ENCODE measurements at regions not wholly inside any gene's neighbourhood (a gene's known extent, or its start where the extent isn't known, plus 50 kb on each side); places are given as distances from the start of the nearest gene placed in this dataset.
"Not testable (repeated sequence)": the region's sequence is repeated elsewhere in the genome, so short reads cannot be mapped to it uniquely, and the experiment has no call there.

DNA sequence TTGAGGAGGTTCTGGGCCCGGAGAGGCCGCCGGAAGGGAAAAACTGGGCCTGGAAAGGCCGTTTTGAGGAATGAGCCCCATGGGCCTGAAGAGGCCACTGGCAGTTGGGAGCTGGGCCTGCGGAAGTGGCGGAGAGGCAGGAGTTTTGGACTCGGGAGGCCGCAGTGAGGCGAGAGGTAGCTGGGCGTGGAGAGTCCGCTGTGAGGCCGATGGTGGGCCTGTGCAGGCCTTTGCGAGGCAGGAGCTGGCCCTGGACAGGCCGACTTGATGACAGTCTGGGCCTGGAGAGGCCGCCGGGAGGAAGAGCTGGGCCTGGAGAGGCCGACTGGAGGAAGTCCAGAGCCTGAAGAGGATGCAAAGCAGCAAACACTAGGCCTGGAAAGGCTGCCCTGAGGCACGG, 259.0 kb upstream of the NUPR2 start:
- Histone ChIP-seq H3K36me3 (ENCODE audit: insufficient read depth, low read length) (no peaks in the 10 kb centered on the region), H3K4me3 (no peak overlapping the region), H3K27ac (no peak overlapping the region), H3K9me3 (ENCODE audit: low read depth, low read length) (no peaks in the 10 kb centered on the region), H3K9ac (ENCODE audit: insufficient read length) (no peak overlapping the region)
- no peak for DNase-seq (ENCODE audit: low read depth, low spot score)
- TF ChIP-seq POLR2AphosphoS5 (IDR thresholded peaks at IDR 0.05; ENCODE audit: borderline replicate concordance, low read depth, low read length), result no peak
- no peak for TF ChIP-seq EZH2 (IDR thresholded peaks at IDR 0.05)
- no peak for TF ChIP-seq FOXP2 (optimal IDR thresholded peaks at IDR 0.05; ENCODE audit: control extremely low read depth, extremely low read length, insufficient read depth)

DNA sequence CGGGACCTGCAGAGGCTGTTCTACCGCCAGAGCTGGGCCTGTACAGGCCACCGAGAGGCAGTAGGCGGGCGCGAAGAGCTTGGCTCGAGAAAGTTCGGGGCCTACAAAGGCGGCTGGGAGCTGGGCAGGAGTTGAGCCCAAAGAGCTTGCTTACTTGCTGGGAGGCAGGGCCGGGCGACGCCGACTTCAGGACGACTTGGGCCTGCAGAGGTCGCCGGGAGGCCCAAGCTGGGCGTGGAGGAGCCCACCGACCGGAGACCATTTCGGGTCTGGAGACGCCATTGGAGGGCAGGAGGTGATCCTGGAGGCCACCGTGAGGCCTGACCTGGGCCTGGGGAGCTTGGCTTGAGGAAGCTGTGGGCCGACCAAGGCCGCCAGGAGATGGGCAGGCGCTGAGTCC, 258.4 kb upstream of the NUPR2 start:
- H3K27ac ChIP-seq; H3K36me3 ChIP-seq (ENCODE audit: insufficient read depth, low read length); H3K9me3 ChIP-seq (ENCODE audit: low read depth, low read length); DNase-seq (ENCODE audit: low read depth, low spot score); H3K4me3 ChIP-seq; H3K9ac ChIP-seq (ENCODE audit: insufficient read length): not testable (repeated sequence)

DNA sequence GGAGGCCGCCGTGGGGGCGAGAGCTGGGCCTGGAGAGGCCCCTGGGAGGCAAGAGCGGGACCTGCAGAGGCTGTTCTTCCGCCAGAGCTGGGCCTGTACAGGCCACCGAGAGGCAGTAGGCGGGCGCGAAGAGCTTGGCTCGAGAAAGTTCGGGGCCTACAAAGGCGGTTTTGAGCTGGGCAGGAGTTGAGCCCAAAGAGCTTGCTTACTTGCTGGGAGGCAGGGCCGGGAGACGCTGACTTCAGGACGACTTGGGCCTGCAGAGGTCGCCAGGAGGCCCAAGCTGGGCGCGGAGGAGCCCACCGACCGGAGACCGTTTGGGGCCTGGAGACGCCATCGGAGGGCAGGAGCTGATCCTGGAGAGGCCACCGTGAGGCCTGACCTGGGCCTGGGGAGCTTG, 257.1 kb upstream of the NUPR2 start:
- not testable (repeated sequence) for DNase-seq (ENCODE audit: low read depth, low spot score); H3K36me3 ChIP-seq (ENCODE audit: insufficient read depth, low read length); H3K4me3 ChIP-seq

DNA sequence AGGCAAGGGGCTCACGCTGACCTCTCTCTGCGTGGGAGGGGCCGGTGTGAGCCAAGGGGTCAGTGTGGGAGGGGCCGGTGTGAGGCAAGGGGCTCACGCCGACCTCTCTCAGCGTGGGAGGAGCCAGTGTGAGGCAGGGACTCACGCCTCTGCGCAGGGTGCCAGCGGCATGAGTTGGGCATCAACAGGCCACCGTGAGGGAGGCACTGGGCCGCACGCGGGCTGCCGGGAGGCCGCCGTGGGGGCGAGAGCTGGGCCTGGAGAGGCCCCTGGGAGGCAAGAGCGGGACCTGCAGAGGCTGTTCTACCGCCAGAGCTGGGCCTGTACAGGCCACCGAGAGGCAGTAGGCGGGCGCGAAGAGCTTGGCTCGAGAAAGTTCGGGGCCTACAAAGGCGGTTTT, 255.6 kb upstream of the NUPR2 start:
- not testable (repeated sequence) for DNase-seq (ENCODE audit: low read depth, low spot score); H3K4me3 ChIP-seq; H3K36me3 ChIP-seq (ENCODE audit: insufficient read depth, low read length); H3K9ac ChIP-seq (ENCODE audit: insufficient read length); H3K27ac ChIP-seq; H3K9me3 ChIP-seq (ENCODE audit: low read depth, low read length)

More for the DNA sequence above, 257.1 kb upstream of the NUPR2 start:
- not testable (repeated sequence) for H3K27ac ChIP-seq; H3K9ac ChIP-seq (ENCODE audit: insufficient read length); H3K9me3 ChIP-seq (ENCODE audit: low read depth, low read length)

DNA sequence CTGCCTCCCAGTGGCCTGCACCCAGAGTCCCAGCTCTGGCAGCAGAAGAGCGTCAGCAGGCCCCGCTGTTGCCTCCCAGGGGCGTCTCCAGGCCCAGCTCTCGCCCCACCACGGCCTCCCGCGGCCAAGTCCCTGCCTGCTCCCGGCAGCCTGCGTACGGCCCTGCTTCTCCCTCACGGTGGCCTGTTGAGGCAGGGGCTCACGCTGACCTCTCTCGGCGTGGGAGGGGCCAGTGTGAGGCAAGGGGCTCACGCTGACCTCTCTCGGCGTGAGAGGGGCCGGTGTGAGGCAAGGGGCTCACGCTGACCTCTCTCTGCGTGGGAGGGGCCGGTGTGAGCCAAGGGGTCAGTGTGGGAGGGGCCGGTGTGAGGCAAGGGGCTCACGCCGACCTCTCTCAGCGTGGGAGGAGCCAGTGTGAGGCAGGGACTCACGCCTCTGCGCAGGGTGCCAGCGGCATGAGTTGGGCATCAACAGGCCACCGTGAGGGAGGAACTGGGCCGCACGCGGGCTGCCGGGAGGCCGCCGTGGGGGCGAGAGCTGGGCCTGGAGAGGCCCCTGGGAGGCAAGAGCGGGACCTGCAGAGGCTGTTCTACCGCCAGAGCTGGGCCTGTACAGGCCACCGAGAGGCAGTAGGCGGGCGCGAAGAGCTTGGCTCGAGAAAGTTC, 254.1 kb upstream of the NUPR2 start:
- H3K27ac ChIP-seq; DNase-seq (ENCODE audit: low read depth, low spot score); H3K9ac ChIP-seq (ENCODE audit: insufficient read length); H3K4me3 ChIP-seq; H3K9me3 ChIP-seq (ENCODE audit: low read depth, low read length); H3K36me3 ChIP-seq (ENCODE audit: insufficient read depth, low read length): not testable (repeated sequence)

DNA sequence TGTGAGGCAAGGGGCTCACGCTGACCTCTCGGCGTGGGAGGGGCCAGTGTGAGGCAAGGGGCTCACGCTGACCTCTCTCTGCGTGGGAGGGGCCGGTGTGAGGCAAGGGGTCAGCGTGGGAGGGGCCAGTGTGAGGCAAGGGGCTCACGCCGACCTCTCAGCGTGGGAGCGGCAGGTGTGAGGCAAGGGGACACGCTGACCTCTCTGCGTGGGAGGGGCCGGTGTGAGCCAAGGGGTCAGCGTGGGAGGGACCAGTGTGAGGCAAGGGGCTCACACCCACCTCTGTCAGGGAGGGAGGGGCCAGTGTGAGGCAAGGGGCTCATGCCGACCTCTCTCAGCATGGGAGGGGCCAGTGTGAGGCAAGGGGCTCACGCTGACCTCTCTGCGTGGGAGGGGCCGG, 251.7 kb upstream of the NUPR2 start:
- not testable (repeated sequence) for DNase-seq (ENCODE audit: low read depth, low spot score); H3K9me3 ChIP-seq (ENCODE audit: low read depth, low read length); H3K27ac ChIP-seq; H3K4me3 ChIP-seq; H3K9ac ChIP-seq (ENCODE audit: insufficient read length); H3K36me3 ChIP-seq (ENCODE audit: insufficient read depth, low read length)

DNA sequence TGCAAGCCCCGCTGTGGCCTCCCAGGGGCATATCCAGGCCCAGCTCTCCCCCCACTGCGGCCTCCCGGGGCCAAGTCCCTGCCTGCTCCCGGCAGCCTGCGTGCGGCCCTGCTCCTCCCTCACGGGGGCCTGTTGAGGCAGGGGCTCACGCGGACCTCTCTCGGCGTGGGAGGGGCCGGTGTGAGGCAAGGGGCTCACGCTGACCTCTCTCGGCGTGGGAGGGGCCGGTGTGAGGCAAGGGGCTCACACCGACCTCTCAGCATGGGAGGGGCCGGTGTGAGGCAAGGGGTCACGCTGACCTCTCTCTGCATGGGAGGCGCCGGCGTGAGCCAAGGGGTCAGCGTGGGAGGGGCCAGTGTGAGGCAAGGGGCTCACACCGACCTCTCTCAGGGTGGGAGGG, 251.2 kb upstream of the NUPR2 start:
- H3K36me3 ChIP-seq (ENCODE audit: insufficient read depth, low read length); H3K27ac ChIP-seq; H3K9ac ChIP-seq (ENCODE audit: insufficient read length); DNase-seq (ENCODE audit: low read depth, low spot score); H3K4me3 ChIP-seq; H3K9me3 ChIP-seq (ENCODE audit: low read depth, low read length): not testable (repeated sequence)

DNA sequence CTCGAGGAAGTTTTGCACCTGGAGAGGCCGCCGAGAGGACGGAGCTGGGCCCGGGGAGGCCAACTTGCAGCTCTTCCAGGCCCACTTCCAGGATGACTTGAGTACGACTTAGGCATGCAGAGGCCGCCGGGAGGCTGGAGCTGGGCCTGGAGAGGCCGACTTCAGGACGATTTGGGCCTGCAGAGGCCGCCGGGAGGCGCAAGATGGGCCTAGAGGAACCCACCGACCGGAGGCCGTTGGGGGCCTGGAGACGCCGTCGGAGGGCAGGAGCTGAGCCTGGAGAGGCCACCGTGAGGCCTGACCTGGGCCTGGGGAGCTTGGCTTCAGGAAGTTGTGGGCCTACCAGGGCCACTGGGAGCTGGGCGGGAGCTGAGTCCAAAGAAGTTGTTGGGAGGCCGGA, 250.5 kb upstream of the NUPR2 start:
- H3K27ac ChIP-seq; H3K9ac ChIP-seq (ENCODE audit: insufficient read length); DNase-seq (ENCODE audit: low read depth, low spot score); H3K36me3 ChIP-seq (ENCODE audit: insufficient read depth, low read length); H3K4me3 ChIP-seq; H3K9me3 ChIP-seq (ENCODE audit: low read depth, low read length): not testable (repeated sequence)

DNA sequence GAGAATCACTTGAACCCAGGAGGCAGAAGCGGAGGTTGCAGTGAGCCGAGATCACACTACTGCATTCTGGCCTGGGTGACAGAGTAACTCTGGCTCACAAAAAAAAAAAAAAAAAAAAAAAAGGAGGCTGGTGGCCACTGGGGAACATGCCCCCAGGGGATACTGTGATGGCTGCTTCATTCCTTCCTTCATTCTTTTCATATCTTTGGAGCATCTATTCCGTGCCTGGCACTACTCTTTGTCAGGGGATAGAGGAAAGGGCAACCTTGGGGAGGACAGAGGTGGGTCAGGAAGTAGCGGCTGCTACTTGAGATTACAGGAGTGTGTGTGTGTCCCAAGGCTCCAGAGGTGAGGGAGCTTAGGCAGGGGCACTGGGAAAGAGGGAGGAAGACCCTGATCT, 236.4 kb upstream of the NUPR2 start:
- H3K9ac ChIP-seq (ENCODE audit: insufficient read length); H3K4me3 ChIP-seq; H3K36me3 ChIP-seq (ENCODE audit: insufficient read depth, low read length); H3K27ac ChIP-seq; H3K9me3 ChIP-seq (ENCODE audit: low read depth, low read length); DNase-seq (ENCODE audit: low read depth, low spot score): not testable (repeated sequence)

DNA sequence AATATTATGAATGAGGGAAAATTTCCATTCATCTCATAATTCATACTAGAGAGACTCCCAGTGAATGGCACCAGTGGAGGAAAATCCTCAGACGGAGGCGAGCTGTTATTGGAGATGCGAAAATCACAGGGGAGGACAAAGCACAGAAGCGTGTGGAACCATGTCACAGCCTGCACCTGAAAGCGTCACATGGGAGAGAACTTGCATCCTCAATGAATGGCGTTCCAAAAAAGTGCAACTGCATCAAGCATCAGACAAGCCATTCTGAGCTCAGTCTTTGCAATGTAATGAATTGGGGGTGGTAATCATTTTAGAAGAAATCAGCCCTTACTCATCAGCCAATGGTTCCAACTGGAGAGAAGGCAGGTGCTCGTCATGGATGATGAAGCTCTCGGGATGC, 235.0 kb upstream of the NUPR2 start:
- not testable (repeated sequence) for H3K27ac ChIP-seq; DNase-seq (ENCODE audit: low read depth, low spot score); H3K9me3 ChIP-seq (ENCODE audit: low read depth, low read length); H3K4me3 ChIP-seq; H3K9ac ChIP-seq (ENCODE audit: insufficient read length); H3K36me3 ChIP-seq (ENCODE audit: insufficient read depth, low read length)

DNA sequence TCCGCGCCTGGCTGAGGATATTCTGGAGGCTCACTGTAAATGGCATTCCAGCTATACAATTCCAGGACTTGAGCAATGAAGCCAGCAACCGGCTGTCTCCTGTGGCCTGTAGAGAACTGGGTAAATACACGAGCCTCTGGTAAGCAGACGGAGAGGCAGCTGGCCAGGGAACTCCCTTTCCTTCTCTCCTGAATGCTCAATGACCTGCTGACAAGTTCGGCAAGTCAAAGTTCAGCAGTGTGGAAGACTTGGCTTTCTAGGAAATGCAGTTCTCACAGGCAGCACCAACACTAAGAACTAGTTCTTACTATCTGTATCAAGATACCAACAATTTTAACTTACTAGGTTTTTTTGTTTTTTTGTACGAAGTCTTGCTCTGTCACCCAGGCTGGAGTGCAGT, 232.1 kb upstream of the NUPR2 start:
- DNase-seq (ENCODE audit: low read depth, low spot score); H3K9ac ChIP-seq (ENCODE audit: insufficient read length); H3K27ac ChIP-seq; H3K36me3 ChIP-seq (ENCODE audit: insufficient read depth, low read length); H3K4me3 ChIP-seq; H3K9me3 ChIP-seq (ENCODE audit: low read depth, low read length): not testable (repeated sequence)

DNA sequence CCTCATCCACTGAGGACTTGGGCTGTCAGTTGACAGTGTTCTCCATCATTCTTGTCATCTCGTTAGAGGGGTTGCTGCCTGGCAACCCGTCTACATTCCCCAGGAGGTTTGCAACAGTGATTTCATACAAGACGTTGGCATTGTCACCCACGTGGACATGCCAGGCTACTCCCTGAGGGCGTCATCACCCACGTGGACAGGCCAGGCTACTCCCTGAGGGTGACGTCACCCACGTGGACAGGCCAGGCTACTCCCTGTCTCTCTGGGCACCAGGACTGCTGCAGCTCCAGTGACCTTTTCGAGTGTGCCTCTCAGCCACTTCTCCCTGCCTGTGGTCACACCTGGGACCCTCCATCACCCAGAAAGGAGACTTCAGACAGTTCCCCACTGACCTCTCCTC, 212.1 kb upstream of the NUPR2 start:
- H3K27ac ChIP-seq; DNase-seq (ENCODE audit: low read depth, low spot score); H3K36me3 ChIP-seq (ENCODE audit: insufficient read depth, low read length); H3K9ac ChIP-seq (ENCODE audit: insufficient read length); H3K4me3 ChIP-seq; H3K9me3 ChIP-seq (ENCODE audit: low read depth, low read length): not testable (repeated sequence)
